ENCODE measurements at regions not wholly inside any gene's neighbourhood (a gene's known extent, or its start where the extent isn't known, plus 50 kb on each side); places are given as distances from the start of the nearest gene placed in this dataset.
"Not testable (repeated sequence)": the region's sequence is repeated elsewhere in the genome, so short reads cannot be mapped to it uniquely, and the experiment has no call there.

DNA sequence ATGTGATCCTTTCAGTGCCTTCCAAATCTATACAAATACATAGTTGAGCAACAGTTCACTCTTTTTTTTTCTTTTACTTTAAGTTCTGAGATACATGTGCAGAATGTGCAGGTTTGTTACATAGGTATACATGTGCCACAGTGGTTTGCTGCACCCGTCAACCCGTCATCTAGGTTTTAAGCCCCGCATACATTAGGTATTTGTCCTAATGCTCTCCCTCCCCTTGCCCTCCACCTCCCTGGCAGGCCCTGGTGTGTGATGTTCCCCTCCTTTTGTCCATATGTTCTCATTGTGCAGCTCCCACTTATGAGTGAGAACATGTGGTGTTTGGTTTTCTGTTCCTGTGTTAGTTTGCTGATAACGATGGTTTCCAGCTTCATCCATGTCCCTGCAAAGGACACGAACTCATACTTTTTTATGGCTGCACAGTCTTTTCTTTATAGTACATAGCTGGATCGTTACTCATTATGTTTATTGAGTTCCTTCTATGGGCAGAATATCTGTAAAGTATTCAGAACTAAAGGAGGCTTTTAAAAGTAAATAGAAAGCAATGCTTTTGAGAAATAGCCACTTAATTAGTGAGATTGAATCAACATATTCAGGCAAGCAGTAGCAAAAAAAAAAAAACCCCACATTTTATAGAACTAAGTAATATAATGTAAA is 131.6 kb upstream of the POT1 start:
- TF ChIP-seq, protein P1, sequence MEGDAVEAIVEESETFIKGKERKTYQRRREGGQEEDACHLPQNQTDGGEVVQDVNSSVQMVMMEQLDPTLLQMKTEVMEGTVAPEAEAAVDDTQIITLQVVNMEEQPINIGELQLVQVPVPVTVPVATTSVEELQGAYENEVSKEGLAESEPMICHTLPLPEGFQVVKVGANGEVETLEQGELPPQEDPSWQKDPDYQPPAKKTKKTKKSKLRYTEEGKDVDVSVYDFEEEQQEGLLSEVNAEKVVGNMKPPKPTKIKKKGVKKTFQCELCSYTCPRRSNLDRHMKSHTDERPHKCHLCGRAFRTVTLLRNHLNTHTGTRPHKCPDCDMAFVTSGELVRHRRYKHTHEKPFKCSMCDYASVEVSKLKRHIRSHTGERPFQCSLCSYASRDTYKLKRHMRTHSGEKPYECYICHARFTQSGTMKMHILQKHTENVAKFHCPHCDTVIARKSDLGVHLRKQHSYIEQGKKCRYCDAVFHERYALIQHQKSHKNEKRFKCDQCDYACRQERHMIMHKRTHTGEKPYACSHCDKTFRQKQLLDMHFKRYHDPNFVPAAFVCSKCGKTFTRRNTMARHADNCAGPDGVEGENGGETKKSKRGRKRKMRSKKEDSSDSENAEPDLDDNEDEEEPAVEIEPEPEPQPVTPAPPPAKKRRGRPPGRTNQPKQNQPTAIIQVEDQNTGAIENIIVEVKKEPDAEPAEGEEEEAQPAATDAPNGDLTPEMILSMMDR (IDR thresholded peaks at IDR 0.05) = not testable (repeated sequence)
- not testable (repeated sequence) for TF ChIP-seq POLR2A (IDR thresholded peaks at IDR 0.05)
